ENCODE measurements at regions not wholly inside any gene's neighbourhood (a gene's known extent, or its start where the extent isn't known, plus 50 kb on each side); places are given as distances from the start of the nearest gene placed in this dataset.

DNA sequence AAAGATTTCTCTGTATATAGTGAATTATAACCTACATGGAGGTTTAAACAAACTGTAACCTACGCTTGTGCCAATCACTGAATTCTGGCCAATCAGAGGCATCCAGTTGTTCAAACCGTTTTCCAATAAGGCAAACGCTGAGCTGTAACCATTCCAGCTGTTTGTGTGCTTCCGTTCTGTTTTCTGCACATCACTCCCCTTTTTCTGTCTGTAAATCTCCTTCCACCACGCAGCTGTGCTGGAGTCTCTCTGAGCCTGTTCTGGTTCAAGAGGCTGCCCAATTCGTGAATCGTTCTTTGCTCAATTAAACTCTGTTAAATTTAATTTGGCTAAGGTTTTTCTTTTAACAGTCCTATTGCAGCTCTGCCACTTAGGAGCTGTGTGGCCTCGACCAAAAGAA lies 552.5 kb downstream of the FGF9 start:
- H3K9me3 ChIP-seq, result no peaks in the 10 kb centered on the region
- no peak overlapping the region for H3K27ac ChIP-seq
- no peak for DNase-seq
- no peaks in the 10 kb centered on the region for H3K27me3 ChIP-seq
- H3K4me3 ChIP-seq, result no peak overlapping the region
- H3K36me3 ChIP-seq, result no peaks in the 10 kb centered on the region
- TF ChIP-seq POLR2A (IDR thresholded peaks at IDR 0.05), result no peak
- TF ChIP-seq, protein P1, sequence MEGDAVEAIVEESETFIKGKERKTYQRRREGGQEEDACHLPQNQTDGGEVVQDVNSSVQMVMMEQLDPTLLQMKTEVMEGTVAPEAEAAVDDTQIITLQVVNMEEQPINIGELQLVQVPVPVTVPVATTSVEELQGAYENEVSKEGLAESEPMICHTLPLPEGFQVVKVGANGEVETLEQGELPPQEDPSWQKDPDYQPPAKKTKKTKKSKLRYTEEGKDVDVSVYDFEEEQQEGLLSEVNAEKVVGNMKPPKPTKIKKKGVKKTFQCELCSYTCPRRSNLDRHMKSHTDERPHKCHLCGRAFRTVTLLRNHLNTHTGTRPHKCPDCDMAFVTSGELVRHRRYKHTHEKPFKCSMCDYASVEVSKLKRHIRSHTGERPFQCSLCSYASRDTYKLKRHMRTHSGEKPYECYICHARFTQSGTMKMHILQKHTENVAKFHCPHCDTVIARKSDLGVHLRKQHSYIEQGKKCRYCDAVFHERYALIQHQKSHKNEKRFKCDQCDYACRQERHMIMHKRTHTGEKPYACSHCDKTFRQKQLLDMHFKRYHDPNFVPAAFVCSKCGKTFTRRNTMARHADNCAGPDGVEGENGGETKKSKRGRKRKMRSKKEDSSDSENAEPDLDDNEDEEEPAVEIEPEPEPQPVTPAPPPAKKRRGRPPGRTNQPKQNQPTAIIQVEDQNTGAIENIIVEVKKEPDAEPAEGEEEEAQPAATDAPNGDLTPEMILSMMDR (IDR thresholded peaks at IDR 0.05), result no peak
- H3K4me1 ChIP-seq, result no peaks in the 10 kb centered on the region

DNA sequence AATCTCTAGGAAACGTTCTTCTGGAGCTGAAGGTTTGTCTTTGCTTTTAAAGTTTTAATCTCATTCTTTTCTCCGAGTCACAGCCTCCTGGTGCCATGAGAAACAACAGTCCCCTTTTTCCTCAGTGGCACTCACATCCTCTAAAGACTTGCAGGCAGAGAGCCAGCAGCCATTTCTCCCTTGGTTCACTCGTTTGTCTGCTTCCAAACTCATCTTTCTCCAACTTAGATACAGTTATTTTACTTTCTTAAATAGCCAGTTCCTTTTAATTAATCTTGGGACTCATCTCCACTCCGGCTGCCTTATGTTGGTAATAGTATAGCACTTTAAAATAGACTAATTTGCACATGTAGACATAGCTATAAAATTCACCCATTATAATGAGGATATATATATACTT lies 555.2 kb downstream of the FGF9 start:
- no peaks in the 10 kb centered on the region for H3K27me3 ChIP-seq
- DNase-seq, result no peak
- H3K4me3 ChIP-seq, result no peak overlapping the region
- no peaks in the 10 kb centered on the region for H3K4me1 ChIP-seq
- no peak overlapping the region for H3K27ac ChIP-seq
- H3K36me3 ChIP-seq, result no peaks in the 10 kb centered on the region
- TF ChIP-seq, protein P1 (IDR thresholded peaks at IDR 0.05), result no peak
- TF ChIP-seq POLR2A (IDR thresholded peaks at IDR 0.05), result no peak
- no peaks in the 10 kb centered on the region for H3K9me3 ChIP-seq

DNA sequence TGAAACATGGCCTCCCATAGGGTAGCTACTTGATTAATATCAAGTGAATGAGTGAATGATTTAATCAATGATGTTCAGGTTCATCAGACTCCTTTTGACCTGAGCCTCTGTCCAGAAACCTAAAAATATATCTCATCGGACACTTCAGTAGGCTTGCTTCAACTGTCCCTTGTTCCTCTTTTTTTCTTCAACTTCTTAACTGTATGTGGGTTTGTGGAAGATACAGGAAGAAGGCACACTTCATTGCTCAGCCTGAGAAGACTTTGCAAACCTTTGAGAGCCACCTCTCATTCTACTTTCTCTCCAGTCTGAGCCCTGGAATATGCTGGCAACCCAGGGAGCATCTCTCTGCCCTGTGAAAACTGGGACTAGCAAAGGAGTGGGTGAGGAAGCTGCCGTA lies 557.0 kb downstream of the FGF9 start:
- Histone ChIP-seq H3K9me3 (no peaks in the 10 kb centered on the region), H3K4me3 (no peak overlapping the region), H3K27ac (no peak overlapping the region), H3K4me1 (no peaks in the 10 kb centered on the region), H3K36me3 (no peaks in the 10 kb centered on the region), H3K27me3 (no peaks in the 10 kb centered on the region)
- TF ChIP-seq, protein P1 (IDR thresholded peaks at IDR 0.05), result no peak
- TF ChIP-seq POLR2A (IDR thresholded peaks at IDR 0.05), result no peak
- no peak for DNase-seq

DNA sequence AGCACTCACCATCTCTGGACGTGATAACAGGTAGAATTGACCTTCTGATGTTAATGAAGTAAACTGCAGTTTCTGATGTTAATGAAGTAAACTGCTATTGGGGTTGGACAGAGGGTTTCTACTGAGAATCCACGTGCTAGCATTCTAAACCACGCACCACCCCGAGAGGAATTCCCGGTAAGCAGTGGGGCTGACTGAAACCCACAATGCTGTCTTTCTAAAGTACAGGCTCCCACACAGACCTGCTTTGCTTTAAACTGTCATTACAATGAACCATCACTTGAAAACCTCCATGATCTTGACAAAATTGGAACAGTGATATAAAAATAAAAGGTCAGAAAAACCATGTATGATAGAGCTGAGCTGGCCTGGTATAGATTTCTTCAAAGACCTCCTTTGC lies 559.0 kb downstream of the FGF9 start:
- Histone ChIP-seq H3K36me3 (no peaks in the 10 kb centered on the region), H3K27me3 (no peaks in the 10 kb centered on the region), H3K27ac (no peak overlapping the region), H3K4me3 (no peak overlapping the region), H3K9me3 (no peaks in the 10 kb centered on the region), H3K4me1 (no peaks in the 10 kb centered on the region)
- DNase-seq, result no peak
- TF ChIP-seq, protein P1 (IDR thresholded peaks at IDR 0.05), result no peak
- TF ChIP-seq POLR2A (IDR thresholded peaks at IDR 0.05), result no peak

GRCh38 chr13:22232186-22232585 lies 561.3 kb downstream of the FGF9 start:
- Histone ChIP-seq H3K27me3 (no peaks in the 10 kb centered on the region), H3K4me3 (no peak overlapping the region), H3K9me3 (no peaks in the 10 kb centered on the region), H3K36me3 (no peaks in the 10 kb centered on the region), H3K4me1 (no peaks in the 10 kb centered on the region), H3K27ac (no peak overlapping the region)
- TF ChIP-seq, protein P1 (IDR thresholded peaks at IDR 0.05), result no peak
- TF ChIP-seq POLR2A (IDR thresholded peaks at IDR 0.05), result no peak
- no peak for DNase-seq

DNA sequence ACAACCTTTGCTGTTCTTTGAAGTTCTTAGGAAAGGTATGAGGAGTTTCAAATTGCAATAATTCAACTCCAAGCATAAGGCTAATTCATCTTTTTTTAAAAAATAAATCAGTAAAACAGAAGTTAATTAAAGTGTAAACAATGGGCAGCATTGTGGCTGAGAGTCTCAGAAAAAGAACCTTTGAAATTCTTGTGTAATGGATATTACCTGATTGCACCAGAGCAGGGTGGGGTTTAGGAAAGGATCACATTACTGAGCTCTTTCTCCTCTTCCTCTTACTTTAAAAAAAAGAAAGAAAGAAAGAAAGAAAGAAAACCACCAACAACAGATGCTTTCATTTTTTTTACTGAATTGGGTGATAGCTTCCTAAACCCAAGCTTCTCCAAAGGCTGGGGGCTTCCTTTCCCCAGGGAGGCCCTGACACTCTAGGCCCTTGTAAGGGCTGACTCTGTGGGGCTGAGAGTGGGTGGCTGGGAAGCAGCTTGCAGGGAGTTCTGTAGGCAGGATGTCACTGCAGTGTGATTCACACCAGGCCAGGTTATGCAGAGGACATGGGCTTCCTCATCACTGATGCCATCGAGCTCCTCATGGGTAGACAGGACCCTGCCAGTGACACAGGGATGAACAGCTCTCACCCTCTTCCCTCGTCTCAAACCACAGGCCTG lies 564.5 kb downstream of the FGF9 start:
- no peak for DNase-seq
- no peak overlapping the region for H3K27ac ChIP-seq
- H3K27me3 ChIP-seq, result no peaks in the 10 kb centered on the region
- no peaks in the 10 kb centered on the region for H3K4me1 ChIP-seq
- H3K36me3 ChIP-seq, result no peaks in the 10 kb centered on the region
- TF ChIP-seq, protein P1 (IDR thresholded peaks at IDR 0.05), result no peak
- no peak for TF ChIP-seq POLR2A (IDR thresholded peaks at IDR 0.05)
- H3K9me3 ChIP-seq, result no peaks in the 10 kb centered on the region
- no peak overlapping the region for H3K4me3 ChIP-seq
